H1 (cell line): ENCODE measurements at regions not wholly inside any gene's neighbourhood (a gene's known extent, or its start where the extent isn't known, plus 50 kb on each side); places are given as distances from the start of the nearest gene placed in this dataset.

ENCODE experiments used
- CTCF ChIA-PET: fragments of 300-600 bp; sonication (Branson Sonifier 250); formaldehyde crosslinking; loops from one replicate; lab custom pipeline; 2021; ENCODE audit not compliant: partially characterized antibody; lab: Charles Lee
- POLR2A ChIA-PET: fragments of 300-600 bp; sonication (Branson Sonifier 250); formaldehyde crosslinking; loops from one replicate; lab custom pipeline; 2021; ENCODE audit warnings: inconsistent platforms; ENCODE audit not compliant: partially characterized antibody; lab: Charles Lee
- DNase-seq, 2 experiments: peaks; one replicate each; pipeline versions ENCODE4 v3.0.0 to v3.0.0-alpha.2; 2010 to 2022; ENCODE audit warnings: low spot score in 2 of 2, low read depth in 1 of 2, mixed read lengths in 1 of 2
- FAIRE-seq: peaks from 2 replicates; lab custom pipeline; 2011; peaks lifted over from hg19 to GRCh38; lab: Jason Lieb, UNC
- H2AFZ ChIP-seq: 2 replicates; pipeline ENCODE4 v1.8.1; 2012; ENCODE audit warnings: low read length, inconsistent platforms
- H2AK5ac ChIP-seq: 2 replicates; pipeline ENCODE4 v1.6.1; 2013; ENCODE audit warnings: low read depth, low read length
- H2BK120ac ChIP-seq: replicated peaks from 2 replicates; pipeline ENCODE3; 2013; ENCODE audit warnings: low read depth, low read length, inconsistent platforms
- H2BK12ac ChIP-seq: 2 replicates; pipeline ENCODE4 v1.6.1; 2013; ENCODE audit warnings: low read depth, low read length
- H2BK15ac ChIP-seq: 2 replicates; pipeline ENCODE4 v1.6.1; 2013; ENCODE audit warnings: low read length
- H2BK20ac ChIP-seq: 2 replicates; pipeline ENCODE4 v1.6.1; 2013; ENCODE audit warnings: low read length
- H2BK5ac ChIP-seq: 2 replicates; pipeline ENCODE4 v1.6.1; 2013; ENCODE audit warnings: low read depth, low read length
- H3K14ac ChIP-seq: 2 replicates; pipeline ENCODE4 v1.6.1; 2013; ENCODE audit warnings: inconsistent platforms; ENCODE audit not compliant: insufficient read length
- H3K18ac ChIP-seq: 2 replicates; pipeline ENCODE4 v1.6.1; 2013; ENCODE audit warnings: low read length; ENCODE audit errors: extremely low read depth
- H3K23ac ChIP-seq: 2 replicates; pipeline ENCODE4 v1.6.1; 2013; ENCODE audit warnings: inconsistent platforms; ENCODE audit not compliant: insufficient read length
- H3K23me2 ChIP-seq: 2 replicates; pipeline ENCODE4 v1.6.1; 2013; ENCODE audit warnings: low read depth, low read length
- H3K27ac ChIP-seq: 2 replicates; pipeline ENCODE4 v1.6.1; 2011; ENCODE audit warnings: low read depth, low read length, inconsistent platforms
- H3K27me3 ChIP-seq, 4 experiments: replicated peaks in 1 of 4; 1 replicate in 1 of 4; 2 replicates in 3 of 4; pipeline versions ENCODE4 v1.6.1 to v1.8.1; 2011 to 2013; ENCODE audit warnings: low read length in 3 of 4, mild to moderate bottlenecking in 3 of 4, inconsistent platforms in 2 of 4, mixed read lengths in 2 of 4, moderate library complexity in 1 of 4; ENCODE audit not compliant: control insufficient read depth in 3 of 4, insufficient read depth in 3 of 4; ENCODE audit errors: extremely low read depth in 1 of 4
- H3K36me3 ChIP-seq, 4 experiments: 2 replicates each; pipeline versions ENCODE4 v1.6.1 to v1.8.1; 2011 to 2013; ENCODE audit warnings: mild to moderate bottlenecking in 4 of 4, low read length in 3 of 4, moderate library complexity in 2 of 4, control low read depth in 1 of 4, inconsistent platforms in 1 of 4; ENCODE audit not compliant: insufficient read depth in 4 of 4, control insufficient read depth in 2 of 4
- H3K4ac ChIP-seq: replicated peaks from 2 replicates; pipeline ENCODE3; 2013; ENCODE audit warnings: low read length, low read depth, mixed read lengths, inconsistent platforms; ENCODE audit not compliant: insufficient read length
- H3K4me1 ChIP-seq, 4 experiments: replicated peaks in 1 of 4; 1 replicate in 1 of 4; 2 replicates in 3 of 4; pipeline versions ENCODE4 v1.6.1 to v1.8.1; 2011 to 2013; ENCODE audit warnings: low read length in 3 of 4, inconsistent platforms in 2 of 4, mixed read lengths in 1 of 4; ENCODE audit not compliant: insufficient read depth in 4 of 4, control insufficient read depth in 3 of 4
- H3K4me2 ChIP-seq, 2 experiments: 2 replicates each; pipeline versions ENCODE4 v1.6.1 to v1.8.1; 2011 to 2013; ENCODE audit warnings: low read depth in 2 of 2, low read length in 2 of 2, control low read depth in 1 of 2, inconsistent platforms in 1 of 2, mild to moderate bottlenecking in 1 of 2; ENCODE audit not compliant: insufficient read depth in 1 of 2
- H3K4me3 ChIP-seq, 4 experiments: fragments of 200-600, 300-600 bp in 1 of 4; sonication (generic), shearing (Covaris generic), sonication (Bioruptor Twin) in 1 of 4; 2 replicates each; pipeline versions ENCODE4 v1.5.1 to v1.8.1; 2011 to 2016; ENCODE audit warnings: low read length in 4 of 4, low read depth in 3 of 4, control low read depth in 2 of 4, inconsistent platforms in 2 of 4, mild to moderate bottlenecking in 2 of 4, mixed read lengths in 1 of 4, moderate library complexity in 1 of 4; ENCODE audit not compliant: insufficient read depth in 2 of 4; ENCODE audit errors: extremely low read depth in 1 of 4
- H3K56ac ChIP-seq: replicated peaks from 2 replicates; pipeline ENCODE3; 2013; ENCODE audit warnings: low read depth, mild to moderate bottlenecking, mixed read lengths, low read length, inconsistent platforms; ENCODE audit not compliant: insufficient read length
- H3K79me1 ChIP-seq: 2 replicates; pipeline ENCODE4 v1.6.1; 2013; ENCODE audit warnings: low read depth, low read length, control low read depth
- H3K79me2 ChIP-seq, 2 experiments: 2 replicates each; pipeline versions ENCODE4 v1.6.1 to v1.8.1; 2012 to 2013; ENCODE audit warnings: low read length in 2 of 2, mild to moderate bottlenecking in 2 of 2, inconsistent platforms in 1 of 2; ENCODE audit not compliant: insufficient read depth in 2 of 2, control insufficient read depth in 1 of 2
- H3K9ac ChIP-seq, 4 experiments: replicated peaks in 1 of 4; 1 replicate in 1 of 4; 2 replicates in 3 of 4; pipeline versions ENCODE4 v1.6.1 to v1.8.1; 2011 to 2013; ENCODE audit warnings: low read depth in 3 of 4, low read length in 3 of 4, control low read depth in 2 of 4, mild to moderate bottlenecking in 2 of 4, moderate library complexity in 2 of 4, inconsistent platforms in 1 of 4; ENCODE audit errors: extremely low read depth in 1 of 4
- H3K9me3 ChIP-seq, 2 experiments: 2 replicates each; pipeline versions ENCODE4 v1.6.1 to v1.8.1; 2012 to 2013; ENCODE audit warnings: mild to moderate bottlenecking in 2 of 2, moderate library complexity in 2 of 2, control low read depth in 1 of 2, inconsistent platforms in 1 of 2, low read depth in 1 of 2, low read length in 1 of 2, mixed read lengths in 1 of 2; ENCODE audit not compliant: insufficient read depth in 2 of 2
- H4K20me1 ChIP-seq, 2 experiments: replicated peaks in 1 of 2; 2 replicates each; pipeline versions ENCODE3 to v1.8.1; 2011 to 2013; ENCODE audit warnings: inconsistent platforms in 2 of 2, low read length in 2 of 2, mild to moderate bottlenecking in 1 of 2; ENCODE audit not compliant: insufficient read depth in 2 of 2, control insufficient read depth in 1 of 2
- H4K5ac ChIP-seq: 2 replicates; pipeline ENCODE4 v1.6.1; 2013; ENCODE audit warnings: low read length, low read depth, mixed read lengths, inconsistent platforms; ENCODE audit not compliant: insufficient read length
- H4K8ac ChIP-seq: 2 replicates; pipeline ENCODE4 v1.8.0; 2013; ENCODE audit warnings: mild to moderate bottlenecking, moderate library complexity, low read length, inconsistent platforms; ENCODE audit not compliant: insufficient read depth; ENCODE audit errors: extremely low read depth
- H4K91ac ChIP-seq: replicated peaks from 2 replicates; pipeline ENCODE3; 2013; ENCODE audit warnings: low read length, mixed read lengths, inconsistent platforms; ENCODE audit not compliant: insufficient read length
- BCL11A ChIP-seq, 2 experiments: IDR thresholded peaks; one replicate each; pipeline ENCODE4 v1.6.1; 2011; ENCODE audit warnings: low read depth in 2 of 2, low read length in 2 of 2, mild to moderate bottlenecking in 2 of 2
- CEBPB ChIP-seq: IDR thresholded peaks from 2 replicates; pipeline ENCODE4 v1.6.1; 2012; ENCODE audit warnings: low read depth, low read length
- CTCF ChIP-seq, 3 experiments: IDR thresholded peaks; 1 replicate in 2 of 3; 2 replicates in 1 of 3; pipeline versions ENCODE4 v1.5.1 to v1.6.1; 2011; ENCODE audit warnings: low read length in 3 of 3, mild to moderate bottlenecking in 3 of 3, inconsistent platforms in 2 of 3, low read depth in 1 of 3, moderate library complexity in 1 of 3; ENCODE audit not compliant: insufficient read depth in 1 of 3; ENCODE audit errors: control extremely low read depth in 1 of 3
- GABPA ChIP-seq: IDR thresholded peaks from 2 replicates; pipeline ENCODE4 v1.6.1; 2011; ENCODE audit warnings: mild to moderate bottlenecking, low read length, moderate library complexity, borderline replicate concordance; ENCODE audit not compliant: insufficient read depth
- HDAC2 ChIP-seq, 2 experiments: fragments of 300-600 bp in 1 of 2; sonication (generic) in 1 of 2; IDR thresholded peaks; 2 replicates each; pipeline ENCODE4 v1.6.1; 2011 to 2012; ENCODE audit warnings: low read depth in 2 of 2, low read length in 2 of 2, mild to moderate bottlenecking in 2 of 2, moderate library complexity in 2 of 2, borderline replicate concordance in 1 of 2, inconsistent platforms in 1 of 2
- JUN ChIP-seq: IDR thresholded peaks from 2 replicates; pipeline ENCODE4 v1.6.1; 2011; ENCODE audit warnings: low read depth, mild to moderate bottlenecking, improper control_type of control experiment, low read length
- MAFK ChIP-seq: IDR thresholded peaks from 2 replicates; pipeline ENCODE4 v1.6.1; 2012; ENCODE audit warnings: low read depth, mild to moderate bottlenecking, improper control_type of control experiment, low read length
- NRF1 ChIP-seq: IDR thresholded peaks from 2 replicates; pipeline ENCODE4 v1.6.1; 2011; ENCODE audit warnings: mild to moderate bottlenecking, low read depth, low read length, improper control_type of control experiment
- RNF2 ChIP-seq: fragments of 200-900, 300-1000 bp; sonication (generic); IDR thresholded peaks from 2 replicates; pipeline ENCODE4 v1.7.1; 2016; ENCODE audit warnings: borderline replicate concordance, low read depth, mild to moderate bottlenecking, antibody characterized with exemption, low read length; ENCODE audit not compliant: poor library complexity, severe bottlenecking; ENCODE audit errors: missing control alignments
- SIX5 ChIP-seq: IDR thresholded peaks from 2 replicates; pipeline ENCODE4 v1.6.1; 2011; ENCODE audit warnings: mild to moderate bottlenecking, low read depth, low read length
- SUZ12 ChIP-seq: fragments of 200-600 bp; sonication (generic); IDR thresholded peaks from 2 replicates; pipeline ENCODE4 v1.6.1; 2012; ENCODE audit warnings: mild to moderate bottlenecking, inconsistent platforms, low read length, moderate library complexity, mixed read lengths
- TCF12 ChIP-seq: IDR thresholded peaks from 2 replicates; pipeline ENCODE4 v1.6.1; 2011; ENCODE audit warnings: low read depth, mild to moderate bottlenecking, low read length
- whole genome bisulfite sequencing, 2 experiments: shearing (Covaris generic) in 1 of 2; methylation state at CpG; one replicate each; pipeline versions ENCODE4 v1.1.6 to v1.1.7; 2013 to 2015; ENCODE audit warnings: low lambda C conversion rate in 2 of 2, mixed read lengths in 2 of 2, inconsistent platforms in 1 of 2, low coverage in 1 of 2, missing lambda C conversion rate in 1 of 2; ENCODE audit not compliant: insufficient replicate concordance in 2 of 2, insufficient coverage in 1 of 2, insufficient read length in 1 of 2; ENCODE audit errors: extremely low coverage in 1 of 2, missing lambda C conversion rate in 1 of 2; 5-methylcytosine and 5-hydroxymethylcytosine counted together

GRCh38 chr14:98325761-98326160 is 946.2 kb downstream of the BCL11B start:
- Histone ChIP-seq H3K79me1 (no peaks in the 10 kb centered on the region), H4K91ac (no peak overlapping the region), H3K36me3 (no peaks in the 10 kb centered on the region), H3K9ac (no peak overlapping the region), H3K14ac (no peak overlapping the region), H4K20me1 (no peaks in the 10 kb centered on the region), H3K4ac (no peak overlapping the region), H3K79me2 (no peaks in the 10 kb centered on the region), H3K4me3 (no peak overlapping the region), H3K27ac (no peak overlapping the region), H2BK5ac (no peak overlapping the region), H2AK5ac (no peak overlapping the region), H3K4me2 (no peak overlapping the region), H2BK15ac (no peak overlapping the region), H3K4me1 (no peaks in the 10 kb centered on the region), H2AFZ (no peak overlapping the region), H2BK12ac (no peak overlapping the region), H3K27me3 (no peaks in the 10 kb centered on the region), H4K5ac (no peak overlapping the region), H2BK120ac (no peak overlapping the region), H3K23me2 (no peaks in the 10 kb centered on the region), H3K18ac (no peak overlapping the region), H2BK20ac (no peak overlapping the region), H3K23ac (no peak overlapping the region), H3K56ac (no peak overlapping the region), H3K9me3 (peaks cover 6 to 8% of the 10 kb centered on the region in 2 experiments; a peak in 3 of 4 replicates), H4K8ac (no peak overlapping the region)
- ChIA-PET CTCF (interaction anchor here (0.7 to 1.3 kb wide), 4 partner anchors 8 to 254 kb away, joined by 3 read pairs; no protein-coding TSS in a partner anchor), POLR2A (no interaction called here)
- WGBS, 2 experiments = 100% methylated on average over 1 of the region's 1 CpG; no CpG with 5 or more reads in 1 of the 2 experiments
- FAIRE-seq (no peak), DNase-seq (no peak)
- no peak for TF ChIP-seq RNF2
- TF ChIP-seq SUZ12 = no peak
- TF ChIP-seq HDAC2 (IDR thresholded peaks at IDR 0.05; ENCODE audit: borderline replicate concordance in 1 of 2, low read depth in 2 of 2, low read length in 2 of 2) = no peak
- TF ChIP-seq TCF12 = no peak
- no peak for TF ChIP-seq CEBPB
- TF ChIP-seq CTCF (IDR thresholded peaks at IDR 0.05; ENCODE audit: control extremely low read depth in 1 of 3, insufficient read depth in 1 of 3, low read depth in 1 of 3, low read length in 3 of 3) = no peak
- no peak for TF ChIP-seq GABPA
- no peak for TF ChIP-seq MAFK
- TF ChIP-seq JUN = no peak
- no peak for TF ChIP-seq NRF1
- TF ChIP-seq BCL11A (IDR thresholded peaks at IDR 0.05; ENCODE audit: low read depth in 2 of 2, low read length in 2 of 2) = no peak
- no peak for TF ChIP-seq SIX5
